ENCODE measurements at regions not wholly inside any gene's neighbourhood (a gene's known extent, or its start where the extent isn't known, plus 50 kb on each side); places are given as distances from the start of the nearest gene placed in this dataset.

DNA sequence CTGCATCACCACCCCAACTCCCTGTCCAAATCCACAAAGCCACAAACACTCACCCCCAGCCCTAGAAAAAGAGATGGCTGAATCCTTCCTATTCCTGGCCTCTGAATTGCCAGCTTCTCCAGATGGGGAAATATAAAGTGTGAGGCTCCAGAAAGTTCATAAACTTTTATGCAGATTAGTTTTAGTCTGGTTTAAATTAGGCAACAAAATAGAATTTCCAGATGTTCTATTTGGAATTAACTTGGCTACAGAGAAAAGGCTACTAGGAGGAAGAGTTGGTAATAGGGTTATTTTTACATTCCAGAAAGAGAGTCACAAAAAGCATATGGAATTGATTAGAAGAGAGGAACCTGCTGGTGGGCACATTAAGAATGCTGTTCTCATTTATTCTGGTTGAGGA lies 56.0 kb downstream of the EN1 start:
- Mint-ChIP-seq H3K4me1 (peaks cover 13% of the 10 kb centered on the region), H3K27me3 (ENCODE audit: low read depth) (peaks cover 24% of the 10 kb centered on the region), H3K4me3 (no peak overlapping the region), H3K27ac (no peak overlapping the region), H3K9me3 (no peaks in the 10 kb centered on the region), H3K36me3 (no peaks in the 10 kb centered on the region)
- no peak for DNase-seq (ENCODE audit: low spot score in 2 of 2, unreplicated experiment in 2 of 2)
- TF ChIP-seq CTCF (IDR thresholded peaks at IDR 0.05; ENCODE audit: unreplicated experiment) = no peak

GRCh38 chr2:118786746-118787145 lies 60.7 kb downstream of the EN1 start:
- TF ChIP-seq CTCF (IDR thresholded peaks at IDR 0.05; ENCODE audit: unreplicated experiment) = no peak
- peaks cover 11% of the 10 kb centered on the region for H3K4me1 Mint-ChIP-seq
- H3K27me3 Mint-ChIP-seq (ENCODE audit: low read depth) = peaks cover 23% of the 10 kb centered on the region
- no peaks in the 10 kb centered on the region for H3K36me3 Mint-ChIP-seq
- H3K27ac Mint-ChIP-seq = no peak overlapping the region
- no peak for DNase-seq (ENCODE audit: low spot score in 2 of 2, unreplicated experiment in 2 of 2)
- H3K4me3 Mint-ChIP-seq = no peak overlapping the region
- H3K9me3 Mint-ChIP-seq = no peaks in the 10 kb centered on the region

GRCh38 chr2:118784860-118785259 lies 62.6 kb downstream of the EN1 start:
- Mint-ChIP-seq H3K9me3 (peaks cover 10% of the 10 kb centered on the region), H3K4me1 (peaks cover 2% of the 10 kb centered on the region), H3K36me3 (no peaks in the 10 kb centered on the region), H3K27ac (no peak overlapping the region), H3K4me3 (no peak overlapping the region), H3K27me3 (ENCODE audit: low read depth) (peaks cover 23% of the 10 kb centered on the region)
- TF ChIP-seq CTCF (IDR thresholded peaks at IDR 0.05; ENCODE audit: unreplicated experiment) = no peak
- no peak for DNase-seq (ENCODE audit: low spot score in 2 of 2, unreplicated experiment in 2 of 2)

DNA sequence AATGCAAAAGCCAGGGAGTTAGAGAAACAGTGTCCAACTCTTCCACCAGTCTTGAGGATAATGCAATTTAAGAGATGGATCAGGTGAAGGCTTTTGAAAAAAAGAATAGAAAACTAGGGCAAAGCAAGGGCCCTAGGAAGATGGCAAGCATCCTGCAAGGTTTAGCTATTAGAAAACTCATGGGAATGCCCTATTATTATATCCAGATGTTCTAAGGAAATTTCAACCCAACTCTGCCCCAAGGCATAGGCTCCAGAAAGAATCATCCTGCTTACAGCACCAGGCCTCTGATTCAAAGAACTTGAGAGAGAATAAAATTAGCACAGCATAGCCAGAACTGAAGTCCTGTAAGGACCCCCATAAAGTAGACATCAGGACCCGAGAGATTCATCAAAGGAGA lies 68.1 kb downstream of the EN1 start:
- no peak for TF ChIP-seq CTCF (IDR thresholded peaks at IDR 0.05; ENCODE audit: unreplicated experiment)
- no peak for DNase-seq (ENCODE audit: low spot score in 2 of 2, unreplicated experiment in 2 of 2)
- H3K27me3 Mint-ChIP-seq (ENCODE audit: low read depth) = peaks cover 10% of the 10 kb centered on the region
- H3K27ac Mint-ChIP-seq = no peak overlapping the region
- peaks cover 15% of the 10 kb centered on the region for H3K9me3 Mint-ChIP-seq
- no peak overlapping the region for H3K4me3 Mint-ChIP-seq
- H3K4me1 Mint-ChIP-seq = peaks cover 4% of the 10 kb centered on the region
- H3K36me3 Mint-ChIP-seq = no peaks in the 10 kb centered on the region

DNA sequence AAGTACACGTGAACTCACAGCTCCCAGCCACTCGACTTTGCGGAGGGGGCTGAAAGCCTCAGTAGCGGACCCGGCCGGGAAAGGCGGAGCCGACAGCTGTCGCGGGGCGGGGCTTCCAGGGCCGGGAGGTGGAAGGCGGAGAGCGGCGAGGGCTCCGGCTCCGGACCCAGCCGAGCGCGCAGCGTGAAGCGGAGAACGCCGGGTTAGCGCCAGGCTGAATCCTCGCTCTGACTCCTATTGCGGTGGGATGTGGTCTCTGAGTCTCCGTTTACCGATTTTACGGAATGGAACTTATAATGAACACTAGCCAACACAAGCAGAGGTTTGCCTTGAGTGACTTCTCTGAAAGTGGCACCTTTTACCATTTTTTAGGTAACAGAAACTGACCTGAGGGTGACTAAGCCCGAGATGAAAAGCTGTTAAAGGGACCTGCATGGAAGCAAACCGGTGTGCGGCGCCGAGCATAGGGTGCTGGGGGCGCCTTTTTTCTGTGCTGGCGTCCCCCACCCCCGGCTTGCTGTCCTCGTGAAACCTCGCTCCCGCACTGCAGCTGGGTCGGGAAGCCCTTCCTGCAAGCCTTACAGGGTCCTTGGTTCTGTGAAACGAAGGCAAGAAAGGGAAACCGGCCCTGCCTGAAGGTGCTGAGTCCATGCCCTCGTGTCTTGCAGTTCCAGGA lies 72.9 kb downstream of the EN1 start:
- Mint-ChIP-seq H3K27ac (peak overlapping the region; percentile 30), H3K9me3 (peaks cover 4% of the 10 kb centered on the region), H3K4me1 (peaks cover 7% of the 10 kb centered on the region), H3K36me3 (no peaks in the 10 kb centered on the region), H3K27me3 (ENCODE audit: low read depth) (peaks cover 45% of the 10 kb centered on the region), H3K4me3 (peak overlapping the region; percentile 69)
- no peak for TF ChIP-seq CTCF (IDR thresholded peaks at IDR 0.05; ENCODE audit: unreplicated experiment)
- peak; percentile 52 to 75 for DNase-seq (ENCODE audit: low spot score in 2 of 2, unreplicated experiment in 2 of 2)

GRCh38 chr2:118773826-118774225 lies 73.6 kb downstream of the EN1 start:
- no peaks in the 10 kb centered on the region for H3K36me3 Mint-ChIP-seq
- no peak overlapping the region for H3K27ac Mint-ChIP-seq
- H3K9me3 Mint-ChIP-seq = no peaks in the 10 kb centered on the region
- H3K4me1 Mint-ChIP-seq = peaks cover 7% of the 10 kb centered on the region
- no peak for TF ChIP-seq CTCF (IDR thresholded peaks at IDR 0.05; ENCODE audit: unreplicated experiment)
- H3K27me3 Mint-ChIP-seq (ENCODE audit: low read depth) = peaks cover 47% of the 10 kb centered on the region
- no peak for DNase-seq (ENCODE audit: low spot score in 2 of 2, unreplicated experiment in 2 of 2)
- H3K4me3 Mint-ChIP-seq = peak overlapping the region; percentile 69

Data from mesothelial cell of epicardium (in vitro differentiated cells).